K562 (cell line): ENCODE measurements at regions not wholly inside any gene's neighbourhood (a gene's known extent, or its start where the extent isn't known, plus 50 kb on each side); places are given as distances from the start of the nearest gene placed in this dataset.

Experiments
- BACH1 ChIP-seq: fragments of 200-800 bp; sonication (Bioruptor generic); IDR thresholded peaks from 2 replicates; pipeline ENCODE4 v1.6.1; 2016; ENCODE audit warnings: missing genetic modification characterization, missing compliant biosample characterization
- BMI1 ChIP-seq: fragments of 150-350 bp; IDR thresholded peaks from 2 replicates; pipeline ENCODE4 v1.6.1; 2014; ENCODE audit warnings: low read length
- BRCA1 ChIP-seq, 2 experiments: fragments of 450-650 bp in 1 of 2; sonication (generic) in 1 of 2; formaldehyde crosslinking in 1 of 2; IDR thresholded peaks; 2 replicates each; pipeline versions ENCODE4 v1.5.0 to v1.6.1; 2017 to 2020; ENCODE audit warnings: mild to moderate bottlenecking in 1 of 2, missing genetic modification reagents in 1 of 2
- DDX20 ChIP-seq: fragments of 450-650 bp; IDR thresholded peaks from 2 replicates; pipeline ENCODE4 v1.6.1; 2016; ENCODE audit warnings: missing genetic modification characterization, low read depth, mild to moderate bottlenecking, missing compliant biosample characterization, moderate library complexity
- HIVEP1 ChIP-seq: fragments of 250-450 bp; sonication (Bioruptor Pico); IDR thresholded peaks from 2 replicates; pipeline ENCODE4 v1.4.0; 2020; ENCODE audit warnings: mild to moderate bottlenecking
- KAT7 ChIP-seq: sonication (generic); formaldehyde crosslinking; IDR thresholded peaks from 2 replicates; pipeline ENCODE4 v1.8.0; 2022; ENCODE audit warnings: missing genetic modification reagents, mild to moderate bottlenecking, borderline replicate concordance
- NR2F6 ChIP-seq: fragments of 450-650 bp; formaldehyde crosslinking; IDR thresholded peaks from 2 replicates; pipeline ENCODE4 v1.4.0; 2020; ENCODE audit warnings: mild to moderate bottlenecking
- PTTG1 ChIP-seq: fragments of 450-650 bp; IDR thresholded peaks from 2 replicates; pipeline ENCODE4 v1.6.1; 2016; ENCODE audit warnings: low read depth, mild to moderate bottlenecking, missing genetic modification characterization, missing compliant biosample characterization
- RBM22 ChIP-seq: fragments of 200-400 bp; formaldehyde crosslinking; IDR thresholded peaks from 2 replicates; pipeline ENCODE4 v1.6.1; 2018; ENCODE audit warnings: low read length, low read depth; ENCODE audit not compliant: poor library complexity, severe bottlenecking
- TAL1 ChIP-seq: fragments of 450-650 bp; IDR thresholded peaks from 2 replicates; pipeline ENCODE4 v1.6.1; 2016; ENCODE audit warnings: mild to moderate bottlenecking
- THRAP3 ChIP-seq: fragments of 450-650 bp; IDR thresholded peaks from 2 replicates; pipeline ENCODE4 v1.6.1; 2016; ENCODE audit warnings: mild to moderate bottlenecking, inconsistent platforms, borderline replicate concordance
- TSC22D4 ChIP-seq: fragments of 450-650 bp; IDR thresholded peaks from 2 replicates; pipeline ENCODE4 v1.6.1; 2016; ENCODE audit warnings: missing genetic modification characterization, missing biosample characterization, control low read depth
- ZBTB12 ChIP-seq: fragments of 250-450 bp; sonication (Bioruptor Pico); IDR thresholded peaks from 2 replicates; pipeline ENCODE4 v1.4.0; 2020
- ZNF121 ChIP-seq: sonication (generic); formaldehyde crosslinking; conservative IDR thresholded peaks from 2 replicates; pipeline ENCODE4 v1.8.0; 2022; ENCODE audit warnings: missing genetic modification reagents
- ZNF24 ChIP-seq: fragments of 450-650 bp; IDR thresholded peaks from 2 replicates; pipeline ENCODE4 v1.6.1; 2016
- ZNF444 ChIP-seq: fragments of 250-450 bp; sonication (Bioruptor Pico); IDR thresholded peaks from 2 replicates; pipeline ENCODE4 v1.4.0; 2020; ENCODE audit warnings: mild to moderate bottlenecking, moderate library complexity
- ZSCAN29 ChIP-seq: fragments of 450-650 bp; IDR thresholded peaks from 2 replicates; pipeline ENCODE4 v1.6.1; 2017
- TF ChIP-seq, protein P1 (sequence below), 2 experiments: fragments of 450-650 bp; conservative IDR thresholded peaks; 2 replicates each; pipeline ENCODE4 v1.6.1; 2017; ENCODE audit warnings: mild to moderate bottlenecking in 2 of 2, moderate library complexity in 2 of 2
- TF ChIP-seq, protein P2 (sequence below): sonication (generic); formaldehyde crosslinking; IDR thresholded peaks from 2 replicates; pipeline ENCODE4 v1.8.0; 2022; ENCODE audit warnings: mild to moderate bottlenecking, missing genetic modification reagents
- TF ChIP-seq, protein P3 (sequence below): IDR thresholded peaks from 2 replicates; pipeline ENCODE4 v1.6.1; 2014; ENCODE audit warnings: antibody characterized with exemption

GRCh38 chr4:81806485-81806884 is 334.8 kb upstream of the RASGEF1B start (continued):
- TF ChIP-seq, protein P1, sequence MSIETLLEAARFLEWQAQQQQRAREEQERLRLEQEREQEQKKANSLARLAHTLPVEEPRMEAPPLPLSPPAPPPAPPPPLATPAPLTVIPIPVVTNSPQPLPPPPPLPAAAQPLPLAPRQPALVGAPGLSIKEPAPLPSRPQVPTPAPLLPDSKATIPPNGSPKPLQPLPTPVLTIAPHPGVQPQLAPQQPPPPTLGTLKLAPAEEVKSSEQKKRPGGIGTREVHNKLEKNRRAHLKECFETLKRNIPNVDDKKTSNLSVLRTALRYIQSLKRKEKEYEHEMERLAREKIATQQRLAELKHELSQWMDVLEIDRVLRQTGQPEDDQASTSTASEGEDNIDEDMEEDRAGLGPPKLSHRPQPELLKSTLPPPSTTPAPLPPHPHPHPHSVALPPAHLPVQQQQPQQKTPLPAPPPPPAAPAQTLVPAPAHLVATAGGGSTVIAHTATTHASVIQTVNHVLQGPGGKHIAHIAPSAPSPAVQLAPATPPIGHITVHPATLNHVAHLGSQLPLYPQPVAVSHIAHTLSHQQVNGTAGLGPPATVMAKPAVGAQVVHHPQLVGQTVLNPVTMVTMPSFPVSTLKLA (conservative IDR thresholded peaks at IDR 0.05) = peak in 1 of 2 experiments; percentile 36; a peak in 1 of 4 replicates
- TF ChIP-seq ZSCAN29 = no peak
- TF ChIP-seq PTTG1 (tag) = no peak
- no peak for TF ChIP-seq NR2F6 (CRISPR knock-in tag)
- TF ChIP-seq, protein P2, sequence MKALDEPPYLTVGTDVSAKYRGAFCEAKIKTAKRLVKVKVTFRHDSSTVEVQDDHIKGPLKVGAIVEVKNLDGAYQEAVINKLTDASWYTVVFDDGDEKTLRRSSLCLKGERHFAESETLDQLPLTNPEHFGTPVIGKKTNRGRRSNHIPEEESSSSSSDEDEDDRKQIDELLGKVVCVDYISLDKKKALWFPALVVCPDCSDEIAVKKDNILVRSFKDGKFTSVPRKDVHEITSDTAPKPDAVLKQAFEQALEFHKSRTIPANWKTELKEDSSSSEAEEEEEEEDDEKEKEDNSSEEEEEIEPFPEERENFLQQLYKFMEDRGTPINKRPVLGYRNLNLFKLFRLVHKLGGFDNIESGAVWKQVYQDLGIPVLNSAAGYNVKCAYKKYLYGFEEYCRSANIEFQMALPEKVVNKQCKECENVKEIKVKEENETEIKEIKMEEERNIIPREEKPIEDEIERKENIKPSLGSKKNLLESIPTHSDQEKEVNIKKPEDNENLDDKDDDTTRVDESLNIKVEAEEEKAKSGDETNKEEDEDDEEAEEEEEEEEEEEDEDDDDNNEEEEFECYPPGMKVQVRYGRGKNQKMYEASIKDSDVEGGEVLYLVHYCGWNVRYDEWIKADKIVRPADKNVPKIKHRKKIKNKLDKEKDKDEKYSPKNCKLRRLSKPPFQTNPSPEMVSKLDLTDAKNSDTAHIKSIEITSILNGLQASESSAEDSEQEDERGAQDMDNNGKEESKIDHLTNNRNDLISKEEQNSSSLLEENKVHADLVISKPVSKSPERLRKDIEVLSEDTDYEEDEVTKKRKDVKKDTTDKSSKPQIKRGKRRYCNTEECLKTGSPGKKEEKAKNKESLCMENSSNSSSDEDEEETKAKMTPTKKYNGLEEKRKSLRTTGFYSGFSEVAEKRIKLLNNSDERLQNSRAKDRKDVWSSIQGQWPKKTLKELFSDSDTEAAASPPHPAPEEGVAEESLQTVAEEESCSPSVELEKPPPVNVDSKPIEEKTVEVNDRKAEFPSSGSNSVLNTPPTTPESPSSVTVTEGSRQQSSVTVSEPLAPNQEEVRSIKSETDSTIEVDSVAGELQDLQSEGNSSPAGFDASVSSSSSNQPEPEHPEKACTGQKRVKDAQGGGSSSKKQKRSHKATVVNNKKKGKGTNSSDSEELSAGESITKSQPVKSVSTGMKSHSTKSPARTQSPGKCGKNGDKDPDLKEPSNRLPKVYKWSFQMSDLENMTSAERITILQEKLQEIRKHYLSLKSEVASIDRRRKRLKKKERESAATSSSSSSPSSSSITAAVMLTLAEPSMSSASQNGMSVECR = no peak
- TF ChIP-seq ZBTB12 (CRISPR knock-in tag) = no peak
- no peak for TF ChIP-seq BACH1 (tag)
- TF ChIP-seq ZNF444 (CRISPR knock-in tag) = no peak
- TF ChIP-seq KAT7 = no peak
- TF ChIP-seq ZNF24 = no peak
- TF ChIP-seq DDX20 (tag) = no peak
- TF ChIP-seq TAL1 = peak; percentile 95
- TF ChIP-seq BMI1 = no peak
- no peak for TF ChIP-seq TSC22D4
- TF ChIP-seq, protein P3, sequence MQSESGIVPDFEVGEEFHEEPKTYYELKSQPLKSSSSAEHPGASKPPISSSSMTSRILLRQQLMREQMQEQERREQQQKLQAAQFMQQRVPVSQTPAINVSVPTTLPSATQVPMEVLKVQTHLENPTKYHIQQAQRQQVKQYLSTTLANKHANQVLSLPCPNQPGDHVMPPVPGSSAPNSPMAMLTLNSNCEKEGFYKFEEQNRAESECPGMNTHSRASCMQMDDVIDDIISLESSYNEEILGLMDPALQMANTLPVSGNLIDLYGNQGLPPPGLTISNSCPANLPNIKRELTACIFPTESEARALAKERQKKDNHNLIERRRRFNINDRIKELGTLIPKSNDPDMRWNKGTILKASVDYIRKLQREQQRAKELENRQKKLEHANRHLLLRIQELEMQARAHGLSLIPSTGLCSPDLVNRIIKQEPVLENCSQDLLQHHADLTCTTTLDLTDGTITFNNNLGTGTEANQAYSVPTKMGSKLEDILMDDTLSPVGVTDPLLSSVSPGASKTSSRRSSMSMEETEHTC = no peak
- no peak for TF ChIP-seq THRAP3
- no peak for TF ChIP-seq RBM22
- no peak for TF ChIP-seq BRCA1 (IDR thresholded peaks at IDR 0.05)
- no peak for TF ChIP-seq BRCA1 (CRISPR knock-in tag; IDR thresholded peaks at IDR 0.05)
- TF ChIP-seq ZNF121 = no peak
- TF ChIP-seq HIVEP1 (CRISPR knock-in tag) = no peak
